Transverse colon (tissue), 4 donors: ENCODE measurements at regions not wholly inside any gene's neighbourhood (a gene's known extent, or its start where the extent isn't known, plus 50 kb on each side); places are given as distances from the start of the nearest gene placed in this dataset.

Experiments
- POLR2A ChIP-seq: fragments of 450-650 bp; IDR thresholded peaks from one replicate; pipeline ENCODE4 v1.6.1; 2016; ENCODE audit warnings: antibody characterized with exemption, mild to moderate bottlenecking, moderate library complexity
- POLR2AphosphoS5 ChIP-seq, 3 donors: sonication (generic); formaldehyde crosslinking; IDR thresholded peaks; one replicate each; pipeline ENCODE4 v1.6.1; 2016; ENCODE audit warnings: antibody characterized with exemption in 3 of 3
- TF ChIP-seq, protein P1 (sequence below), 5 experiments: fragments of 200-600 bp in 3 of 5; fragments of 450-650 bp in 2 of 5; sonication (generic) in 3 of 5; IDR thresholded peaks; 1 replicate in 2 of 5; 2 replicates in 3 of 5; pipeline ENCODE4 v1.5.1; 2016 to 2017; ENCODE audit warnings: antibody characterized with exemption in 5 of 5, inconsistent platforms in 3 of 5, mild to moderate bottlenecking in 2 of 5, moderate library complexity in 1 of 5

DNA sequence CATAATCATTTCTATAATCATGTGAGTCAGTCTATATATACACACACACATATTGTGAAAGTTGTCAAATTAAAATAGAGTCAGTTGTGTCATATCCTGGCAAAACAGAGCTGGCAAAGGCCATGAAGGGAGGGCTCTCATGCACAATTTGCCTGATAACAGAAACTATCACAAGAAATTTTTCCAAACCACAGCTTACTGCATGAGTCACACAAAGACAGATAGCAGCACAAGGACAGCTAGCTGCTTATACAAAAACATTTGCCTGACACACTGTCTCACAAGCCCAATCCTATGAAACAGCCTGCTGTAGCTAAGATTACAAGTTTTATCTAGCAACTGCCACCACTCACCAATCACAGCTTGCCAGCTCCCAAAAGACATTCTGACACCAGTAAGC lies 848.5 kb upstream of the MAN1A1 start:
- TF ChIP-seq, protein P1, sequence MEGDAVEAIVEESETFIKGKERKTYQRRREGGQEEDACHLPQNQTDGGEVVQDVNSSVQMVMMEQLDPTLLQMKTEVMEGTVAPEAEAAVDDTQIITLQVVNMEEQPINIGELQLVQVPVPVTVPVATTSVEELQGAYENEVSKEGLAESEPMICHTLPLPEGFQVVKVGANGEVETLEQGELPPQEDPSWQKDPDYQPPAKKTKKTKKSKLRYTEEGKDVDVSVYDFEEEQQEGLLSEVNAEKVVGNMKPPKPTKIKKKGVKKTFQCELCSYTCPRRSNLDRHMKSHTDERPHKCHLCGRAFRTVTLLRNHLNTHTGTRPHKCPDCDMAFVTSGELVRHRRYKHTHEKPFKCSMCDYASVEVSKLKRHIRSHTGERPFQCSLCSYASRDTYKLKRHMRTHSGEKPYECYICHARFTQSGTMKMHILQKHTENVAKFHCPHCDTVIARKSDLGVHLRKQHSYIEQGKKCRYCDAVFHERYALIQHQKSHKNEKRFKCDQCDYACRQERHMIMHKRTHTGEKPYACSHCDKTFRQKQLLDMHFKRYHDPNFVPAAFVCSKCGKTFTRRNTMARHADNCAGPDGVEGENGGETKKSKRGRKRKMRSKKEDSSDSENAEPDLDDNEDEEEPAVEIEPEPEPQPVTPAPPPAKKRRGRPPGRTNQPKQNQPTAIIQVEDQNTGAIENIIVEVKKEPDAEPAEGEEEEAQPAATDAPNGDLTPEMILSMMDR (IDR thresholded peaks at IDR 0.05) = no peak
- TF ChIP-seq POLR2AphosphoS5 (IDR thresholded peaks at IDR 0.05) (no peak), POLR2A (no peak)
